Astrocyte (in vitro differentiated cells and primary cell): ENCODE measurements at regions not wholly inside any gene's neighbourhood (a gene's known extent, or its start where the extent isn't known, plus 50 kb on each side); places are given as distances from the start of the nearest gene placed in this dataset.

Source experiments
- EZH2 ChIP-seq: IDR thresholded peaks from 2 replicates; pipeline ENCODE4 v1.6.1; 2012; ENCODE audit warnings: mild to moderate bottlenecking, low read length, inconsistent platforms; ENCODE audit not compliant: insufficient read depth
- TF ChIP-seq, protein P1 (sequence below): IDR thresholded peaks from 2 replicates; pipeline ENCODE4 v1.5.1; 2011; ENCODE audit warnings: low read depth, mild to moderate bottlenecking, inconsistent platforms, low read length, moderate library complexity; ENCODE audit not compliant: insufficient read depth

DNA sequence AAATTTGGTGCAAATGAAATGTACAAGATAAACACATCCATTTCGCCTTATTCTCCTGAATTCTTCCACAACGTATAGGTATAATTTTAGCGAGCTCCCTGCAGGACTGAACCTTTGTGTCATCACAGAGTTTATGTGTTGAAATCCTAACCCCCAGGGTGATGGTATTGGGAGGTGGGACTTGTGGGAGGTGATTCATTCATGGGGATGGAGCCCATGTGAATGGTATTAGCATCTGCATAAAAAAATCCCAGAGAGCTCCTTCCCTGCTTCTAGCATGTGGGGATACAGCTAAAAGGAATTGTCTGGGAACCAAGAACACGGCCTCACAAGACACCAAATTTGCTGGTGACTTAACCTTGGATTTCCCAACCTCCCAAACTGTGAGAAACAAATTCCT, 741.4 kb upstream of the VSTM2A start:
- TF ChIP-seq, protein P1, sequence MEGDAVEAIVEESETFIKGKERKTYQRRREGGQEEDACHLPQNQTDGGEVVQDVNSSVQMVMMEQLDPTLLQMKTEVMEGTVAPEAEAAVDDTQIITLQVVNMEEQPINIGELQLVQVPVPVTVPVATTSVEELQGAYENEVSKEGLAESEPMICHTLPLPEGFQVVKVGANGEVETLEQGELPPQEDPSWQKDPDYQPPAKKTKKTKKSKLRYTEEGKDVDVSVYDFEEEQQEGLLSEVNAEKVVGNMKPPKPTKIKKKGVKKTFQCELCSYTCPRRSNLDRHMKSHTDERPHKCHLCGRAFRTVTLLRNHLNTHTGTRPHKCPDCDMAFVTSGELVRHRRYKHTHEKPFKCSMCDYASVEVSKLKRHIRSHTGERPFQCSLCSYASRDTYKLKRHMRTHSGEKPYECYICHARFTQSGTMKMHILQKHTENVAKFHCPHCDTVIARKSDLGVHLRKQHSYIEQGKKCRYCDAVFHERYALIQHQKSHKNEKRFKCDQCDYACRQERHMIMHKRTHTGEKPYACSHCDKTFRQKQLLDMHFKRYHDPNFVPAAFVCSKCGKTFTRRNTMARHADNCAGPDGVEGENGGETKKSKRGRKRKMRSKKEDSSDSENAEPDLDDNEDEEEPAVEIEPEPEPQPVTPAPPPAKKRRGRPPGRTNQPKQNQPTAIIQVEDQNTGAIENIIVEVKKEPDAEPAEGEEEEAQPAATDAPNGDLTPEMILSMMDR, result no peak
- TF ChIP-seq EZH2, result no peak
